ENCODE measurements at regions not wholly inside any gene's neighbourhood (a gene's known extent, or its start where the extent isn't known, plus 50 kb on each side); places are given as distances from the start of the nearest gene placed in this dataset.
A peak's percentile ranks its signal among the peaks of the same experiment; 100 is the strongest.

DNA sequence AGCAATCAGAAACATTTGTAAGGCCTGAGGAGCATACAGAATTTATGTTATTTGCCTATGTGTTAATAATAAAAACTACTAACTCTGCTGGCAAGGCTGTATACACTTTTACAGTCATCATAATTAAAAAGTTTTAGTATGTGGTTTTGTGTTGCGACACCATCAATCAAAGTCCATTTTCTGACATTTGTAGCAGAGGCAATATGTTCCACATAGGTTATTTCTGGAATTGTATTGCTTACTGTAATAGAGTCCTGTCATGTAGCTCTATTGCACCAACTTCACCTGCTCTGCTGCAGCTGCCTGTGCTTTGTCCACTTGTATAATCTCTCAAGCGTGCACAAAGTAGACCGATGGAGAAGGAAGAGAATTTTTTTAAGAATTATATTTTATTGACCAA, 501.8 kb downstream of the HACE1 start:
- no peak for TF ChIP-seq NFRKB (IDR thresholded peaks at IDR 0.05)
- ChIA-PET POLR2A (no interaction called here), CTCF (no interaction called here)
- no peak for DNase-seq (ENCODE audit: extremely low spot score)

DNA sequence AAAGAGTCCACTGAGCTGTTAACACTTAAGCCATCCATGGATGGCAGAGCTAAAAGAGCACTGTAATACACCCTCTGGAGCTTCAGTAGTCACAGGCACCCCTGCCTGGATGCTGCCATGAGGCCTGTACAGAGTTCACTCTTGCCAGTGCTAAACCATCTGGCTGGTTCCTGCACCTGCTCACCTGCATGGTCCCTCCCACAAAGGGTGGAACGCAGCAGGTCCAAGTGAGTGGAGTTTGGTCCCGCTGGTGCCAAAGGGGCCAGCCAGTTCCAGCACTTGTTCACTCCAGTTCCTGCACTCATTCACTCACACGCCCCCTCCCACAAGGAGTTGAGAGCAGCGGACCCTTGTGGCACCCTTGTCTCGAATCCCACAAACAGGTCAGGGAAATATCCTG, 503.5 kb downstream of the HACE1 start:
- ChIA-PET POLR2A (no interaction called here), CTCF (no interaction called here)
- TF ChIP-seq PKNOX1 (IDR thresholded peaks at IDR 0.05): no peak
- TF ChIP-seq L3MBTL2 (conservative IDR thresholded peaks at IDR 0.05): no peak
- no peak for TF ChIP-seq FOXM1 (IDR thresholded peaks at IDR 0.05; ENCODE audit: borderline replicate concordance)
- TF ChIP-seq CTBP1 (IDR thresholded peaks at IDR 0.05; ENCODE audit: borderline replicate concordance): no peak
- no peak for TF ChIP-seq BHLHE40 (IDR thresholded peaks at IDR 0.05; ENCODE audit: borderline replicate concordance)
- no peak for TF ChIP-seq ARNT (IDR thresholded peaks at IDR 0.05)
- TF ChIP-seq LEF1 (IDR thresholded peaks at IDR 0.05; ENCODE audit: borderline replicate concordance): no peak
- no peak for TF ChIP-seq ELF4 (IDR thresholded peaks at IDR 0.05)
- TF ChIP-seq SP1 (IDR thresholded peaks at IDR 0.05): no peak
- no peak for TF ChIP-seq NFRKB (IDR thresholded peaks at IDR 0.05)
- TF ChIP-seq HDGF (IDR thresholded peaks at IDR 0.05; ENCODE audit: borderline replicate concordance): no peak
- TF ChIP-seq ZNF384 (IDR thresholded peaks at IDR 0.05): no peak
- no peak for TF ChIP-seq FOXK2 (IDR thresholded peaks at IDR 0.05)
- no peak for TF ChIP-seq FOXA1 (IDR thresholded peaks at IDR 0.05)
- TF ChIP-seq TARDBP (IDR thresholded peaks at IDR 0.05): no peak
- no peak for TF ChIP-seq SUZ12 (IDR thresholded peaks at IDR 0.05)
- no peak for DNase-seq (ENCODE audit: extremely low spot score)

DNA sequence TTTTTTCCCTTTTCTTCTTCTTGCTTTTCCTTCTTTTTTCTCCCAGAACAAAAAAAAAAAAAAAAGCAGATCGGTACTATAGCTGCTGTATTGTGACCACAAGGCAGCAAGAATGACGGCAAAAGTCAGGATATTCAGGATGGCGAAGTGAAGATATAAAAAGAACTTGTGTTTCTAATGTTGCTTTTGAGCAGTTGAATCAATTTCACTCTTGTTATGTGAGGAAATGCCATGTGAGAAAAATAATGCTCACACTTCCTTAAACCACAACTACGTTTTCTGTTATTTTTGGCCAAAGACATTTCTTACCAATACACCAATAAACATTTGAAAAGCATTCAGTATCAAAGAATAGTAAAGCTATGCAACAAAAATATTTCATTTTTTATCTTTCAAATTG, 510.5 kb downstream of the HACE1 start:
- ChIA-PET POLR2A (no interaction called here), CTCF (no interaction called here)
- DNase-seq (ENCODE audit: extremely low spot score): no peak
- TF ChIP-seq ARNT (IDR thresholded peaks at IDR 0.05): no peak
- no peak for TF ChIP-seq PKNOX1 (IDR thresholded peaks at IDR 0.05)
- TF ChIP-seq ELF4 (IDR thresholded peaks at IDR 0.05): no peak
- no peak for TF ChIP-seq SUZ12 (IDR thresholded peaks at IDR 0.05)
- no peak for TF ChIP-seq LEF1 (IDR thresholded peaks at IDR 0.05; ENCODE audit: borderline replicate concordance)
- no peak for TF ChIP-seq FOXM1 (IDR thresholded peaks at IDR 0.05; ENCODE audit: borderline replicate concordance)
- no peak for TF ChIP-seq SP1 (IDR thresholded peaks at IDR 0.05)
- no peak for TF ChIP-seq FOXA1 (IDR thresholded peaks at IDR 0.05)
- TF ChIP-seq NFRKB (IDR thresholded peaks at IDR 0.05): no peak
- no peak for TF ChIP-seq CTBP1 (IDR thresholded peaks at IDR 0.05; ENCODE audit: borderline replicate concordance)
- no peak for TF ChIP-seq ZNF384 (IDR thresholded peaks at IDR 0.05)
- no peak for TF ChIP-seq FOXK2 (IDR thresholded peaks at IDR 0.05)
- TF ChIP-seq BHLHE40 (IDR thresholded peaks at IDR 0.05; ENCODE audit: borderline replicate concordance): no peak
- TF ChIP-seq TARDBP (IDR thresholded peaks at IDR 0.05): no peak
- TF ChIP-seq HDGF (IDR thresholded peaks at IDR 0.05; ENCODE audit: borderline replicate concordance): no peak
- TF ChIP-seq L3MBTL2 (conservative IDR thresholded peaks at IDR 0.05): no peak

GRCh38 chr6:104344223-104344622, 515.5 kb downstream of the HACE1 start:
- POLR2A ChIA-PET: no interaction called here
- TF ChIP-seq ELF4 (IDR thresholded peaks at IDR 0.05): no peak
- TF ChIP-seq FOXK2 (IDR thresholded peaks at IDR 0.05): no peak
- no peak for TF ChIP-seq LEF1 (IDR thresholded peaks at IDR 0.05; ENCODE audit: borderline replicate concordance)
- no peak for TF ChIP-seq SP1 (IDR thresholded peaks at IDR 0.05)
- no peak for TF ChIP-seq NFRKB (IDR thresholded peaks at IDR 0.05)
- TF ChIP-seq TARDBP (IDR thresholded peaks at IDR 0.05): no peak
- no peak for TF ChIP-seq ZNF384 (IDR thresholded peaks at IDR 0.05)
- no peak for DNase-seq (ENCODE audit: extremely low spot score)
- CTCF ChIA-PET: interaction anchor here (0.6 kb wide), 1 partner anchor 270 kb away, joined by 4 read pairs; no protein-coding TSS in a partner anchor

- DNase-seq (ENCODE audit: extremely low spot score): no peak
- ChIA-PET CTCF (no interaction called here), POLR2A (no interaction called here)
- TF ChIP-seq NFRKB (IDR thresholded peaks at IDR 0.05) (no peak), FOXM1 (IDR thresholded peaks at IDR 0.05; ENCODE audit: borderline replicate concordance) (no peak), SUZ12 (IDR thresholded peaks at IDR 0.05) (no peak), SP1 (IDR thresholded peaks at IDR 0.05) (no peak)
Measured at GRCh38 chr6:104332364-104332763, 527.4 kb downstream of the HACE1 start.

GRCh38 chr6:104326173-104327001, 533.3 kb downstream of the HACE1 start:
- ChIA-PET CTCF (interaction anchor here (0.7 to 0.9 kb wide), 2 partner anchors 199 to 917 kb away, joined by 4 to 5 read pairs; no protein-coding TSS in a partner anchor), POLR2A (no interaction called here)
- DNase-seq (ENCODE audit: extremely low spot score): no peak
- no peak for TF ChIP-seq FOXK2 (IDR thresholded peaks at IDR 0.05)
- no peak for TF ChIP-seq ARNT (IDR thresholded peaks at IDR 0.05)
- TF ChIP-seq PKNOX1 (IDR thresholded peaks at IDR 0.05): peak; percentile 68
